ENCODE measurements at regions not wholly inside any gene's neighbourhood (a gene's known extent, or its start where the extent isn't known, plus 50 kb on each side); places are given as distances from the start of the nearest gene placed in this dataset.
"Not testable (repeated sequence)": the region's sequence is repeated elsewhere in the genome, so short reads cannot be mapped to it uniquely, and the experiment has no call there.

GRCh38 chr6:169857343-169858292 is 106.2 kb downstream of the ERMARD start:
- no peak for DNase-seq (ENCODE audit: low read depth in 1 of 2, low spot score in 1 of 2)

- DNase-seq (ENCODE audit: low read depth in 1 of 2, low spot score in 1 of 2), result not testable (repeated sequence)
Measured at GRCh38 chr6:169856442-169857342, 105.3 kb downstream of the ERMARD start.

GRCh38 chr6:169854813-169855212 is 103.4 kb downstream of the ERMARD start:
- DNase-seq (ENCODE audit: low read depth in 1 of 2, low spot score in 1 of 2), result no peak

- no peak for DNase-seq (ENCODE audit: low read depth in 1 of 2, low spot score in 1 of 2)
Measured at GRCh38 chr6:169854083-169854725, 102.8 kb downstream of the ERMARD start.

GRCh38 chr6:169853196-169854082 is 102.0 kb downstream of the ERMARD start:
- no peak for DNase-seq (ENCODE audit: low read depth in 1 of 2, low spot score in 1 of 2)

- no peak for DNase-seq (ENCODE audit: low read depth in 1 of 2, low spot score in 1 of 2)
Measured at GRCh38 chr6:169852504-169853195, 101.2 kb downstream of the ERMARD start.

GRCh38 chr6:169851641-169852503 is 100.5 kb downstream of the ERMARD start:
- no peak for DNase-seq (ENCODE audit: low read depth in 1 of 2, low spot score in 1 of 2)

GRCh38 chr6:169850746-169851145 is 99.3 kb downstream of the ERMARD start:
- no peak for DNase-seq (ENCODE audit: low read depth in 1 of 2, low spot score in 1 of 2)

GRCh38 chr6:169850154-169850553 is 98.7 kb downstream of the ERMARD start:
- DNase-seq (ENCODE audit: low read depth in 1 of 2, low spot score in 1 of 2), result no peak

GRCh38 chr6:169849396-169849795 is 98.0 kb downstream of the ERMARD start:
- no peak for DNase-seq (ENCODE audit: low read depth in 1 of 2, low spot score in 1 of 2)

- no peak for DNase-seq (ENCODE audit: low read depth in 1 of 2, low spot score in 1 of 2)
Measured at GRCh38 chr6:169848946-169849345, 97.5 kb downstream of the ERMARD start.

- no peak for DNase-seq (ENCODE audit: low read depth in 1 of 2, low spot score in 1 of 2)
Measured at GRCh38 chr6:169847901-169848311, 96.5 kb downstream of the ERMARD start.

- no peak for DNase-seq (ENCODE audit: low read depth in 1 of 2, low spot score in 1 of 2)
Measured at GRCh38 chr6:169847141-169847674, 95.8 kb downstream of the ERMARD start.

- no peak for DNase-seq (ENCODE audit: low read depth in 1 of 2, low spot score in 1 of 2)
Measured at GRCh38 chr6:169846286-169847056, 95.0 kb downstream of the ERMARD start.

- no peak for DNase-seq (ENCODE audit: low read depth in 1 of 2, low spot score in 1 of 2)
Measured at GRCh38 chr6:169845426-169846285, 94.2 kb downstream of the ERMARD start.

GRCh38 chr6:169844946-169845345 is 93.5 kb downstream of the ERMARD start:
- DNase-seq (ENCODE audit: low read depth in 1 of 2, low spot score in 1 of 2), result no peak

GRCh38 chr6:169843991-169844390 is 92.6 kb downstream of the ERMARD start:
- no peak for DNase-seq (ENCODE audit: low read depth in 1 of 2, low spot score in 1 of 2)

Measured in activated T-helper 1 cell treated with anti-CD3 and anti-CD28 coated beads, Interleukin-2, amount 50 U/mL, for 16 hours (primary cell).